AG09319 (cell line): ENCODE measurements at regions not wholly inside any gene's neighbourhood (a gene's known extent, or its start where the extent isn't known, plus 50 kb on each side); places are given as distances from the start of the nearest gene placed in this dataset.

Experiments used
- DNase-seq: peaks from one replicate; pipeline ENCODE4 v3.0.0-alpha.2; 2010; ENCODE audit warnings: low read depth; ENCODE audit errors: extremely low read depth
- TF ChIP-seq, protein P1 (sequence below): IDR thresholded peaks from 2 replicates; pipeline ENCODE4 v1.5.1; 2011; ENCODE audit warnings: low read depth, mild to moderate bottlenecking, inconsistent platforms, low read length, moderate library complexity

DNA sequence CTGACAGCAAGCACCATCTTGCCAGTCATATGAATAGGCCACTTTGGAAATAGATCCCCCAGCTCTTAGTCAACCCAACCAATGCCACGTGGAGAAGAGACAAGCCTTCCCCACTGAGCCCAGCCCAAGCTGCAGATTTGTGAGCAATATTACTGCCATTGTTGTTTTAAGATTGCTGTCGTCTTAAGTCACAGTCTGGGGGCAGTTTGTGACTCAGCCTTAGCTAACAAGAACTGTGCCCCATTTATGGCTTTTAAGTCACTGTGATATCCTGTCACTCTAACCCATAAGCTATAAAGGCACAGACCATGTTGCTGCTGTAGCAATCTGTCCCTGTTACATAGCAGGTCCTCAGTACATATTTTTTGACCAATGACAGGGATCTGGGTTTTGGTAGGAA lies 464.2 kb downstream of the MED13L start:
- DNase-seq: no peak
- TF ChIP-seq, protein P1, sequence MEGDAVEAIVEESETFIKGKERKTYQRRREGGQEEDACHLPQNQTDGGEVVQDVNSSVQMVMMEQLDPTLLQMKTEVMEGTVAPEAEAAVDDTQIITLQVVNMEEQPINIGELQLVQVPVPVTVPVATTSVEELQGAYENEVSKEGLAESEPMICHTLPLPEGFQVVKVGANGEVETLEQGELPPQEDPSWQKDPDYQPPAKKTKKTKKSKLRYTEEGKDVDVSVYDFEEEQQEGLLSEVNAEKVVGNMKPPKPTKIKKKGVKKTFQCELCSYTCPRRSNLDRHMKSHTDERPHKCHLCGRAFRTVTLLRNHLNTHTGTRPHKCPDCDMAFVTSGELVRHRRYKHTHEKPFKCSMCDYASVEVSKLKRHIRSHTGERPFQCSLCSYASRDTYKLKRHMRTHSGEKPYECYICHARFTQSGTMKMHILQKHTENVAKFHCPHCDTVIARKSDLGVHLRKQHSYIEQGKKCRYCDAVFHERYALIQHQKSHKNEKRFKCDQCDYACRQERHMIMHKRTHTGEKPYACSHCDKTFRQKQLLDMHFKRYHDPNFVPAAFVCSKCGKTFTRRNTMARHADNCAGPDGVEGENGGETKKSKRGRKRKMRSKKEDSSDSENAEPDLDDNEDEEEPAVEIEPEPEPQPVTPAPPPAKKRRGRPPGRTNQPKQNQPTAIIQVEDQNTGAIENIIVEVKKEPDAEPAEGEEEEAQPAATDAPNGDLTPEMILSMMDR: no peak

DNA sequence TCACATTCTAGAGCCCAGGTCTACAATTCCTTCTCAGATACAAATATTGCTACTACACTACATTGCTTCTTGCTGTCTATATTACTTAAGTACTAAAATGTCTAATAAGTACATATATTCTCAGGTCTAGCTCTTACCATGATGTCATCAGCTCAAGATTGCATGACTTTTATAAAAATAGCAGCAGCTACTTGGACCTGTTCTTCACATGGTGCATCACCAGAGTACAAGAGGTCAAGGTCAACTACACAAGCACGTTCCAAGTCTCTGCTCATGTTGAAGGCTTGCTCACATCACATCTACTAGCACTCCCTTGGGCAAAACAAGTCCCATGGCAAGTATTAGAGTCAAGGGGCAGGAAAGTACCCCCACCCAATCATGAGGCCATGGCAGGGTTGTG lies 465.6 kb downstream of the MED13L start:
- no peak for DNase-seq
- TF ChIP-seq, protein P1: no peak

DNA sequence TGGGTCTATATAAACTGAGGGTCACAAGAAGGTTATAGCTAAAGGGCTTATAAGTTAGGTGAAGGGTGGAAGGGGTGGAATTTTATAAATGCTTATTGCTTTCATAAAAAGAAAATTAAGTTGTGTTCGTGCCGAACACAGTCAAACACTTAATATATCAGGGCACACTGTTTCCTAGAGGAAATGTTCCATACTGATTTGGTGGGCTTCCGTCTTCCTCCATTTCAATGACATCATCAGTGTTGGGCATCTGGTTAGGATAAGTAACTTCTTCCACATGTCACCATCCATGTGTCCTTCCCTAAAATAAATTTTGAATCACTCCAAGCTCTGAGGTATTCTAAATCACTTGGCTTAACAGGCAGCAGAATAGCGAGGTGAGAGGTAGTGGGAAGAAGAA lies 466.4 kb downstream of the MED13L start:
- TF ChIP-seq, protein P1: no peak
- DNase-seq: no peak

DNA sequence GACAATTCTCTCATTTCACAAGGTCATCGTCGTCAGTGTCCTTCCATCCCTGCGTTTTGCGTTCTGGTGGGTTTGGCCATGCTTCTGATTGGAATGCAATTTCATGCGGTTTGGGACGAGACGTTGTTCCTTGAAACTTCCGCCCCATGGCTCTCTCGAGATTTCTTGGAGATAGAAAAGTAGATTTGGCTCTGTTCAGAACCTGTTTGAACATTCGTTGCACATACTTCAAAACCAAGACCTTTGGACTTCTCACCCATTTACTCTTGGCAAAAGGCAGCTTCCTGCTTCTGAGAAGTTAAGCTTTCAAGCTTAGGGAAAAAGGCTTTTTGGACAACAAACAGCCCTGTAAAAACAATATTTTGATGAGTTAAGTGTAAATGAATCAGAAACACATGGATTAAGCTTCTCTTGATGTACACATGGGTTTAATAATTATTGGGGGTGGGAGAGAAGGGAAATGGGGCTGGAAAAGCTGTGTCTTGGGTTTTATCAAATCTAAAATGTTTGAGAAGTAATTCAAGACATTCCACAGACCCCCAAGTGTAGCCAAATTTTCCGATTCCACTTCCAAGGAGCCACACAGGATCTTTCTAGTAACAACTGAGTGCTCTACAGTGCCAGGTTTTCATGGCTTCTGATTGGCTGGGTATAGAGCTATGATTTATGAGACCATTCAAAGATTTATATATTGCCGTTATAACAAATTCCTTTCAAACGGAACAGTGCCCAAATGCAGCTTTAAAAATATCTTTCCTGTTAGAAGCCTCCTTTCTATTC lies 467.2 kb downstream of the MED13L start:
- TF ChIP-seq, protein P1: no peak
- DNase-seq: no peak

DNA sequence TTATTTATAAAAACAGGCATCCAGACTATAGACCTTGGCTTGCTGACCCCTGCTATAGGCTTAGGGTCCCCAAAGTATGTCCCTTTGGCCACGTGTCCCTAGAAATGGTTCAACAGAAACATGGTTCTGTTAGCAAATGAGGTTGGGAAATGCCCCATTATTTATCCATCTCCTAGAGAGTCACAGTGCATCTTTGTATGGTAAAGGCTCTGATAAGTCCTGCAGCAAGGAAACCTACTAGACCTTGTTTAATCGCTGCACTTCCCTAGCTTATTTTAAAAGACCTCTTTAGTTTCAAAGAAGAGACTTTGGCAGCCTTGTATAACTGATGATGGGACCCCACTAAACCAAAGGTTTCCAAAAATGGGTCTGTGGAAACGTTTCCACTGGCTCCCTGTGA lies 471.5 kb downstream of the MED13L start:
- DNase-seq: no peak
- TF ChIP-seq, protein P1: no peak

DNA sequence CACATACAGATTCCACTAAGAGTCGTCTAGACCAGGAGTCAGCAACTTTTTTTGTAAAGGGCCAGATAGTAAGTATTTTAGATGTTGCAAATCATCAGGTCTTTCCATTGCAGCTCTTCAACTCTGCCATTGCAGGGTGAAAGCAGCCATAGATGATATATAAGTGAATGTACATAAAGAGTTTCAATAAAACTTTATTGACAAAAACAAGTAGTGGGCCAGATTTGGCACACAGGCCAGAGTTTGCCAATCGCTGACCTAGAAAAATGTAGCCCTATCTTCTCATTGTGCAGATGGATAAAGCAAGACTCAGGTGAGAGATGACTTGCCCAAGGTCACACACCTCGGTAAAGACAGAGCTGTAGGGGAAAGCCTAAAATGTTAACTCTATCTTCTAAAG lies 474.7 kb downstream of the MED13L start:
- TF ChIP-seq, protein P1: no peak

DNA sequence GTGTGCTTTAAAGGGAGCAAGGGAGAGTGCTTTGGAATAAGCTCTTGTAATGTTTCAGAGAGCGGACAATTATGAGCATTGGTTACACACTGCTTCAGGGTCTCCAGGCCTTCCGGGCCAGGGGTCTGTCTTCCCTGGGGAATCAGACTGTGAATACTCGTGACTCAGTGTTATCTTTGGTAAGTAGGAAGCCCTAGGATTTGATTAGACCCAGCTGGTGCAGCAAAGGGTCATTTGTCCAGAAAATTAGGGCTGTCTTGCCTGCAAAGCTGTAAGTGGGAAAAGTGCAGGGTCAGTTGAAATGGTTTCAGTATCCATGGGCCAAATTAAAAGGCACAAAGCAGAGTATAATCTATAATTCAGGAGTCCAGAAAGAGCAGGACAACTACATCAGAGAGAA lies 475.6 kb downstream of the MED13L start:
- no peak for DNase-seq
- TF ChIP-seq, protein P1: no peak

More for the DNA sequence above, 474.7 kb downstream of the MED13L start:
- no peak for DNase-seq
